ENCODE measurements at regions not wholly inside any gene's neighbourhood (a gene's known extent, or its start where the extent isn't known, plus 50 kb on each side); places are given as distances from the start of the nearest gene placed in this dataset.

DNA sequence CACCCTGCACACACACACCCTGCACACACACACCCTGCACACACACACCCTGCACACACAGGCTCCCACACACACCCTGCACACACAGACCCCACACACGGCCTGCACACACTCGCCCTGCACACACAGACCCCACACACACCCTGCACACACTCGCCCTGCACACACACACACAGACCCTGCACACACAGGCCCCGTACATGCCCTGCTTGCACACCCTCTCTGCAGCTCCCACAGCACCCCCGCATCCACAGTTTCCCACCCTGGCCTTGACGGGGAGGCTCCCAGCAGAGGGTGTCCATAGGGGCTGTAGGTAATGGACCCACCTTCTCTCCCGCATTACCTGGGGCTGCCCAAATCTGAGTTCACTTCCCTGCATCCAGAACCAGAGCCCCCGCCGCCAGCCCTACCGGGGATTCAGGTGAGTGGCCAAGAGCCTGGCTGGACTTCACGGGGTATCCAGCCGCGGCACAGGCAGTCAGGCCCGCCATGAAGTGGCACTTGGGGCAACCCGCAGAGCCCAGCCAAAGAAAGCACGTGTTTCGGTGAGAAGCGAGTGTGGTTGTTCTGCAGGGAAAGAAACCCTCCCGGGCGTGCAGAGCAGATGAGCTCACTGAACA, 88.6 kb upstream of the GPC1 start:
- 95% methylated on average over 13 of the region's 20 CpGs for WGBS (ENCODE audit: insufficient coverage)
- H3K9ac ChIP-seq (ENCODE audit: insufficient read depth, low read length, poor library complexity, severe bottlenecking) = no peak overlapping the region
- intact Hi-C loops (cut with micrococcal nuclease) = no loop called here
- H3K79me2 ChIP-seq (ENCODE audit: insufficient read depth, low read length) = no peaks in the 10 kb centered on the region
- H3K36me3 ChIP-seq (replicated peaks in 1 of 2; ENCODE audit: control insufficient read depth in 1 of 2, insufficient read depth in 2 of 2, low read length in 2 of 2) = no peaks in the 10 kb centered on the region
- no peaks in the 10 kb centered on the region for H4K20me1 ChIP-seq (ENCODE audit: insufficient read depth, low read length)
- TF ChIP-seq, protein P1, sequence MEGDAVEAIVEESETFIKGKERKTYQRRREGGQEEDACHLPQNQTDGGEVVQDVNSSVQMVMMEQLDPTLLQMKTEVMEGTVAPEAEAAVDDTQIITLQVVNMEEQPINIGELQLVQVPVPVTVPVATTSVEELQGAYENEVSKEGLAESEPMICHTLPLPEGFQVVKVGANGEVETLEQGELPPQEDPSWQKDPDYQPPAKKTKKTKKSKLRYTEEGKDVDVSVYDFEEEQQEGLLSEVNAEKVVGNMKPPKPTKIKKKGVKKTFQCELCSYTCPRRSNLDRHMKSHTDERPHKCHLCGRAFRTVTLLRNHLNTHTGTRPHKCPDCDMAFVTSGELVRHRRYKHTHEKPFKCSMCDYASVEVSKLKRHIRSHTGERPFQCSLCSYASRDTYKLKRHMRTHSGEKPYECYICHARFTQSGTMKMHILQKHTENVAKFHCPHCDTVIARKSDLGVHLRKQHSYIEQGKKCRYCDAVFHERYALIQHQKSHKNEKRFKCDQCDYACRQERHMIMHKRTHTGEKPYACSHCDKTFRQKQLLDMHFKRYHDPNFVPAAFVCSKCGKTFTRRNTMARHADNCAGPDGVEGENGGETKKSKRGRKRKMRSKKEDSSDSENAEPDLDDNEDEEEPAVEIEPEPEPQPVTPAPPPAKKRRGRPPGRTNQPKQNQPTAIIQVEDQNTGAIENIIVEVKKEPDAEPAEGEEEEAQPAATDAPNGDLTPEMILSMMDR (IDR thresholded peaks at IDR 0.05) = no peak
- H3K27ac Mint-ChIP-seq = no peak overlapping the region
- no peaks in the 10 kb centered on the region for H3K36me3 Mint-ChIP-seq
- no peak overlapping the region for H3K27ac ChIP-seq (ENCODE audit: low read depth in 1 of 2, low read length in 2 of 2)
- peaks cover 2 to 31% (median 22%) of the 10 kb centered on the region in 7 donors for H3K9me3 Mint-ChIP-seq
- no peak overlapping the region for H3K4me3 Mint-ChIP-seq
- H3K4me2 ChIP-seq (replicated peaks; ENCODE audit: extremely low read depth, low read length, poor library complexity, severe bottlenecking) = no peak overlapping the region
- no peak overlapping the region for H2AFZ ChIP-seq (ENCODE audit: insufficient read depth, low read depth, low read length, poor library complexity, severe bottlenecking)
- H3K4me1 Mint-ChIP-seq = no peaks in the 10 kb centered on the region
- no peak for DNase-seq
- no peak overlapping the region for H3K4me3 ChIP-seq (replicated peaks in 1 of 3; ENCODE audit: low read depth in 2 of 3, low read length in 3 of 3)
- H3K27me3 Mint-ChIP-seq (ENCODE audit: low read depth in 3 of 3) = peaks cover 0 to 4% (median 3%) of the 10 kb centered on the region in 3 donors
- H3K9me3 ChIP-seq (replicated peaks in 1 of 2; ENCODE audit: control insufficient read depth in 1 of 2, insufficient read depth in 1 of 2, low read length in 2 of 2) = peaks cover 20 to 26% of the 10 kb centered on the region in 2 donors
- H3K27me3 ChIP-seq (ENCODE audit: control insufficient read depth in 2 of 2, insufficient read depth in 2 of 2, low read length in 2 of 2) = no peaks in the 10 kb centered on the region
- no peaks in the 10 kb centered on the region for H3K4me1 ChIP-seq (ENCODE audit: control insufficient read depth in 1 of 2, insufficient read depth in 2 of 2, low read length in 2 of 2)

DNA sequence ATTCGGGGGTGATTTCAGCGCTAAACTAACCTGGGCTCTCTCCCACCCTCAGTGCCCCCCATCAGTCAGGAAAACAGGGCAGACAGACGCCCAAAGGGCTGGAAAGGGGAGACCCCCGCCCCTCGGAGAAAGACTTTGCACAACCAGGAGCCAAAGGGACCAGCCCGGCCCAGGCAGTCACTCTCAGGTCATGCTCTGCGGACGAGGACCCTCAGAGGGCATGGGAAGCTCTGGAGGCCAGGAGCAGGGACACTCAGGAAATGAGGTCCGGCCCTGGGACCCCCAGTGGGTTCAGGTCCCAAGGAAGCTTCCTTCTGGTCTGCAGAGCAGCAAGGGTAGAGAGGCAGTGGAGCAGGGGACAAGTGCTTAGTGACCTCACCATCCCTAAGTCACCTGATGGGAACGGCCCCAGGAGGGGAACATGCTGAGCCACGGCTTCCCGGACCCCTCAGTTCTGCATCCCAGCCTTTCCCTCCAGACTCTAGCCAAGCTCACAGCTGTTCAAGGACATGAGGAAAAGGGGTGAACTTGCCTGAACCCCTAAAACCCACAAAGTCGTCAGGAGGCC, 88.0 kb upstream of the GPC1 start:
- peaks cover 0 to 4% (median 3%) of the 10 kb centered on the region in 3 donors for H3K27me3 Mint-ChIP-seq (ENCODE audit: low read depth in 3 of 3)
- intact Hi-C loops (cut with micrococcal nuclease) = no loop called here

More for the DNA sequence above, 88.0 kb upstream of the GPC1 start:
- Histone ChIP-seq H2AFZ (ENCODE audit: insufficient read depth, low read depth, low read length, poor library complexity, severe bottlenecking) (no peak overlapping the region), H3K4me3 (replicated peaks in 1 of 3; ENCODE audit: low read depth in 2 of 3, low read length in 3 of 3) (no peak overlapping the region), H3K27me3 (ENCODE audit: control insufficient read depth in 2 of 2, insufficient read depth in 2 of 2, low read length in 2 of 2) (no peaks in the 10 kb centered on the region), H3K27ac (ENCODE audit: low read depth in 1 of 2, low read length in 2 of 2) (no peak overlapping the region), H3K79me2 (ENCODE audit: insufficient read depth, low read length) (no peaks in the 10 kb centered on the region), H4K20me1 (ENCODE audit: insufficient read depth, low read length) (no peaks in the 10 kb centered on the region), H3K9ac (ENCODE audit: insufficient read depth, low read length, poor library complexity, severe bottlenecking) (no peak overlapping the region), H3K36me3 (replicated peaks in 1 of 2; ENCODE audit: control insufficient read depth in 1 of 2, insufficient read depth in 2 of 2, low read length in 2 of 2) (no peaks in the 10 kb centered on the region), H3K9me3 (replicated peaks in 1 of 2; ENCODE audit: control insufficient read depth in 1 of 2, insufficient read depth in 1 of 2, low read length in 2 of 2) (peaks cover 23 to 28% of the 10 kb centered on the region in 2 donors), H3K4me2 (replicated peaks; ENCODE audit: extremely low read depth, low read length, poor library complexity, severe bottlenecking) (no peak overlapping the region), H3K4me1 (ENCODE audit: control insufficient read depth in 1 of 2, insufficient read depth in 2 of 2, low read length in 2 of 2) (no peaks in the 10 kb centered on the region)
- Mint-ChIP-seq H3K4me3 (no peak overlapping the region), H3K27ac (no peak overlapping the region), H3K4me1 (no peaks in the 10 kb centered on the region), H3K9me3 (peaks cover 4 to 33% (median 26%) of the 10 kb centered on the region in 7 donors), H3K36me3 (no peaks in the 10 kb centered on the region)
- 78% methylated on average over 5 of the region's 13 CpGs for WGBS (ENCODE audit: insufficient coverage)
- DNase-seq = no peak
- TF ChIP-seq, protein P1 (IDR thresholded peaks at IDR 0.05) = no peak

Data from CD14-positive monocyte (primary cell).